Suprapubic skin (tissue), 4 donors: ENCODE measurements at regions not wholly inside any gene's neighbourhood (a gene's known extent, or its start where the extent isn't known, plus 50 kb on each side); places are given as distances from the start of the nearest gene placed in this dataset.

Experiments
- DNase-seq, 2 donors: peaks; one replicate each; pipeline ENCODE4 v3.0.0-alpha.2; 2019; ENCODE audit warnings: low spot score in 2 of 2
- H3K27ac ChIP-seq: fragments of 200-600 bp; sonication (generic); one replicate; pipeline ENCODE4 v1.5.1; 2019
- H3K27me3 ChIP-seq: fragments of 200-600 bp; sonication (generic); one replicate; pipeline ENCODE4 v1.5.1; 2019
- H3K36me3 ChIP-seq: fragments of 200-600 bp; sonication (generic); one replicate; pipeline ENCODE4 v1.5.1; 2019
- H3K4me1 ChIP-seq: fragments of 200-600 bp; sonication (generic); one replicate; pipeline ENCODE4 v1.5.1; 2019
- H3K4me3 ChIP-seq: fragments of 200-600 bp; sonication (generic); one replicate; pipeline ENCODE4 v1.5.1; 2019; ENCODE audit warnings: mild to moderate bottlenecking
- H3K9me3 ChIP-seq: fragments of 200-600 bp; sonication (generic); one replicate; pipeline ENCODE4 v1.5.1; 2019
- CTCF ChIP-seq, 2 donors: fragments of 200-600 bp in 1 of 2; fragments of 450-650 bp in 1 of 2; sonication (generic) in 1 of 2; IDR thresholded peaks; one replicate each; pipeline ENCODE4 v1.5.1; 2016 to 2019; ENCODE audit warnings: antibody characterized with exemption in 2 of 2, mild to moderate bottlenecking in 1 of 2, moderate library complexity in 1 of 2
- EP300 ChIP-seq: sonication (generic); formaldehyde crosslinking; IDR thresholded peaks from one replicate; pipeline ENCODE4 v1.6.1; 2017; ENCODE audit warnings: antibody characterized with exemption
- POLR2A ChIP-seq, 2 donors: fragments of 450-650 bp; IDR thresholded peaks; one replicate each; pipeline ENCODE4 v1.6.1; 2017; ENCODE audit warnings: antibody characterized with exemption in 2 of 2, mild to moderate bottlenecking in 2 of 2, moderate library complexity in 2 of 2
- POLR2AphosphoS5 ChIP-seq, 3 donors: sonication (generic); formaldehyde crosslinking; IDR thresholded peaks; one replicate each; pipeline ENCODE4 v1.6.1; 2017; ENCODE audit warnings: antibody characterized with exemption in 3 of 3
- WGBS: methylation state at CpG from one replicate; pipeline ENCODE4 v1.1.5; 2018; 5-methylcytosine and 5-hydroxymethylcytosine counted together

- no peaks in the 10 kb centered on the region for H3K4me1 ChIP-seq
- no peak overlapping the region for H3K27ac ChIP-seq
- no peak overlapping the region for H3K4me3 ChIP-seq
- no peak for TF ChIP-seq EP300
- no peak for TF ChIP-seq POLR2AphosphoS5 (IDR thresholded peaks at IDR 0.05)
- no peak for TF ChIP-seq POLR2A (IDR thresholded peaks at IDR 0.05)
- TF ChIP-seq CTCF (IDR thresholded peaks at IDR 0.05) = no peak
- no peaks in the 10 kb centered on the region for H3K27me3 ChIP-seq
- H3K36me3 ChIP-seq = no peaks in the 10 kb centered on the region
- DNase-seq = no peak
- H3K9me3 ChIP-seq = no peaks in the 10 kb centered on the region
Observed at GRCh38 chr9:97753364-97753763, 56.2 kb upstream of the XPA start.

GRCh38 chr9:97753975-97754374, 56.8 kb upstream of the XPA start:
- WGBS = 68% methylated on average over 2 of the region's 2 CpGs
- H3K27ac ChIP-seq = no peak overlapping the region

GRCh38 chr9:97755618-97756267, 58.6 kb upstream of the XPA start:
- no peak overlapping the region for H3K27ac ChIP-seq
- 85% methylated on average over 4 of the region's 4 CpGs for WGBS
- H3K9me3 ChIP-seq = no peaks in the 10 kb centered on the region
- TF ChIP-seq EP300 = no peak
- no peak for TF ChIP-seq POLR2AphosphoS5 (IDR thresholded peaks at IDR 0.05)
- TF ChIP-seq CTCF (IDR thresholded peaks at IDR 0.05) = no peak
- TF ChIP-seq POLR2A (IDR thresholded peaks at IDR 0.05) = no peak
- H3K4me1 ChIP-seq = no peaks in the 10 kb centered on the region
- no peaks in the 10 kb centered on the region for H3K36me3 ChIP-seq
- no peak overlapping the region for H3K4me3 ChIP-seq
- H3K27me3 ChIP-seq = peaks cover 7% of the 10 kb centered on the region
- no peak for DNase-seq

More at GRCh38 chr9:97753975-97754374, 56.8 kb upstream of the XPA start:
- no peak for TF ChIP-seq CTCF (IDR thresholded peaks at IDR 0.05)
- TF ChIP-seq POLR2A (IDR thresholded peaks at IDR 0.05) = no peak
- no peak for TF ChIP-seq EP300
- Histone ChIP-seq H3K9me3 (no peaks in the 10 kb centered on the region), H3K36me3 (no peaks in the 10 kb centered on the region), H3K4me3 (no peak overlapping the region), H3K4me1 (no peaks in the 10 kb centered on the region), H3K27me3 (no peaks in the 10 kb centered on the region)
- no peak for DNase-seq

GRCh38 chr9:97756991-97757390, 59.9 kb upstream of the XPA start:
- DNase-seq = no peak

More at GRCh38 chr9:97756991-97757390, 59.9 kb upstream of the XPA start:
- H3K27ac ChIP-seq = no peak overlapping the region
- TF ChIP-seq POLR2AphosphoS5 (IDR thresholded peaks at IDR 0.05) (no peak), EP300 (no peak), CTCF (IDR thresholded peaks at IDR 0.05) (no peak), POLR2A (IDR thresholded peaks at IDR 0.05) (no peak)
- H3K27me3 ChIP-seq = peaks cover 15% of the 10 kb centered on the region
- no peaks in the 10 kb centered on the region for H3K36me3 ChIP-seq
- H3K9me3 ChIP-seq = no peaks in the 10 kb centered on the region
- H3K4me1 ChIP-seq = no peaks in the 10 kb centered on the region
- 48% methylated on average over 3 of the region's 3 CpGs for WGBS
- H3K4me3 ChIP-seq = no peak overlapping the region
